IMR-90 (cell line): ENCODE measurements at regions not wholly inside any gene's neighbourhood (a gene's known extent, or its start where the extent isn't known, plus 50 kb on each side); places are given as distances from the start of the nearest gene placed in this dataset.
A peak's percentile ranks its signal among the peaks of the same experiment; 100 is the strongest.

Experiments used
- ATAC-seq: fragments of 200-7000 bp; cut with Tn5 transposase; 2 replicates; pipeline ENCODE4 v1.9.1; 2020; ENCODE audit warnings: low read depth, mild to moderate bottlenecking, moderate library complexity
- BruUV-seq: library from RNA; stranded (reverse); fragments of 400-500 nt; replicated peaks from 2 replicates; lab custom pipeline; 2021; lab: Mats Ljungman, UMichigan
- CTCF ChIA-PET: fragments of 300-600 bp; formaldehyde crosslinking; extraction: SDS; loops from one replicate; lab custom pipeline; 2021; ENCODE audit warnings: antibody characterized with exemption; lab: Yijun Ruan, JAX
- POLR2A ChIA-PET: fragments of 300-600 bp; sonication (Branson Sonifier 250); formaldehyde crosslinking; loops from one replicate; lab custom pipeline; 2022; ENCODE audit warnings: antibody characterized with exemption; ENCODE audit not compliant: unreplicated experiment; lab: Charles Lee
- DNase-seq: peaks from one replicate; pipeline ENCODE4 v3.0.0; 2013
- H2AFZ ChIP-seq: replicated peaks from 2 replicates; pipeline ENCODE3; 2013; ENCODE audit warnings: low read length, mild to moderate bottlenecking; ENCODE audit not compliant: poor library complexity
- H2AK5ac ChIP-seq: 2 replicates; pipeline ENCODE4 v1.6.1; 2013; ENCODE audit warnings: low read depth, low read length, inconsistent platforms
- H2AK9ac ChIP-seq: replicated peaks from 2 replicates; pipeline ENCODE3; 2013; ENCODE audit warnings: mild to moderate bottlenecking, low read depth, low read length, moderate library complexity; ENCODE audit not compliant: poor library complexity
- H2BK120ac ChIP-seq: 2 replicates; pipeline ENCODE4 v1.6.1; 2013; ENCODE audit warnings: low read depth, low read length, inconsistent platforms
- H2BK15ac ChIP-seq: 3 replicates; pipeline ENCODE4 v1.6.1; 2013; ENCODE audit warnings: low read depth, low read length, inconsistent platforms
- H2BK20ac ChIP-seq: 2 replicates; pipeline ENCODE4 v1.6.1; 2013; ENCODE audit warnings: low read depth, mild to moderate bottlenecking, inconsistent platforms, low read length, moderate library complexity
- H2BK5ac ChIP-seq: 2 replicates; pipeline ENCODE4 v1.6.1; 2013; ENCODE audit warnings: mild to moderate bottlenecking, low read depth, low read length, inconsistent platforms; ENCODE audit not compliant: poor library complexity, severe bottlenecking
- H3K14ac ChIP-seq: replicated peaks from 2 replicates; pipeline ENCODE4 v1.6.1; 2013; ENCODE audit warnings: low read depth, low read length, inconsistent platforms
- H3K18ac ChIP-seq: 2 replicates; pipeline ENCODE4 v1.6.1; 2013; ENCODE audit warnings: low read depth, low read length, control low read depth
- H3K23ac ChIP-seq: 2 replicates; pipeline ENCODE4 v1.6.1; 2013; ENCODE audit warnings: low read depth, low read length, inconsistent platforms
- H3K27ac ChIP-seq: 2 replicates; pipeline ENCODE4 v1.5.1; 2013; ENCODE audit warnings: mild to moderate bottlenecking, control low read depth, low read length; ENCODE audit not compliant: insufficient read depth
- H3K27me3 ChIP-seq: 2 replicates; pipeline ENCODE4 v1.6.1; 2013; ENCODE audit warnings: low read length; ENCODE audit not compliant: control insufficient read depth, insufficient read depth
- H3K36me3 ChIP-seq: 2 replicates; pipeline ENCODE4 v1.6.1; 2013; ENCODE audit warnings: low read length, mixed read lengths; ENCODE audit not compliant: control insufficient read depth, insufficient read depth
- H3K4ac ChIP-seq: 2 replicates; pipeline ENCODE4 v1.6.1; 2013; ENCODE audit warnings: low read depth, low read length, inconsistent platforms
- H3K4me1 ChIP-seq: 2 replicates; pipeline ENCODE4 v1.6.1; 2013; ENCODE audit warnings: low read length, mixed read lengths; ENCODE audit not compliant: control insufficient read depth, insufficient read depth
- H3K4me2 ChIP-seq: 2 replicates; pipeline ENCODE4 v1.6.1; 2013; ENCODE audit warnings: low read depth, mild to moderate bottlenecking, control low read depth, low read length, moderate library complexity
- H3K4me3 ChIP-seq: 2 replicates; pipeline ENCODE4 v1.5.1; 2013; ENCODE audit warnings: low read depth, mild to moderate bottlenecking, control low read depth, low read length, moderate library complexity; ENCODE audit not compliant: insufficient read depth
- H3K56ac ChIP-seq: 2 replicates; pipeline ENCODE4 v1.6.1; 2013; ENCODE audit warnings: low read length, inconsistent platforms; ENCODE audit not compliant: insufficient read depth; ENCODE audit errors: extremely low read depth
- H3K79me1 ChIP-seq, 2 experiments: 2 replicates each; pipeline ENCODE4 v1.6.1; 2013; ENCODE audit warnings: low read length in 2 of 2, inconsistent platforms in 1 of 2, low read depth in 1 of 2
- H3K9ac ChIP-seq: 2 replicates; pipeline ENCODE4 v1.6.1; 2013; ENCODE audit warnings: low read depth, low read length, control low read depth
- H3K9me1 ChIP-seq: 2 replicates; pipeline ENCODE4 v1.6.1; 2013; ENCODE audit warnings: low read length, inconsistent platforms; ENCODE audit not compliant: insufficient read depth
- H3K9me3 ChIP-seq: 2 replicates; pipeline ENCODE4 v1.6.1; 2013; ENCODE audit warnings: low read length; ENCODE audit not compliant: control insufficient read depth, insufficient read depth
- H4K20me1 ChIP-seq: 2 replicates; pipeline ENCODE4 v1.6.1; 2013; ENCODE audit warnings: low read length, inconsistent platforms; ENCODE audit not compliant: insufficient read depth
- H4K5ac ChIP-seq: 2 replicates; pipeline ENCODE4 v1.6.1; 2013; ENCODE audit warnings: mild to moderate bottlenecking, low read depth, low read length, control low read depth
- H4K8ac ChIP-seq, 2 experiments: 2 replicates each; pipeline ENCODE4 v1.6.1; 2013; ENCODE audit warnings: low read depth in 2 of 2, low read length in 2 of 2, control low read depth in 1 of 2, inconsistent platforms in 1 of 2
- H4K91ac ChIP-seq: 2 replicates; pipeline ENCODE4 v1.6.1; 2013; ENCODE audit warnings: low read depth, low read length, inconsistent platforms; ENCODE audit not compliant: insufficient read depth
- BHLHE40 ChIP-seq: fragments of 150-350 bp; IDR thresholded peaks from 2 replicates; pipeline ENCODE4 v1.6.1; 2016; ENCODE audit warnings: mild to moderate bottlenecking, low read depth, low read length
- CEBPB ChIP-seq: IDR thresholded peaks from 2 replicates; pipeline ENCODE4 v1.6.1; 2012; ENCODE audit warnings: low read depth, low read length, improper control_type of control experiment
- FOS ChIP-seq: fragments of 150-350 bp; IDR thresholded peaks from 2 replicates; pipeline ENCODE4 v1.6.1; 2016; ENCODE audit warnings: low read depth, low read length
- USF2 ChIP-seq: fragments of 150-350 bp; IDR thresholded peaks from 2 replicates; pipeline ENCODE4 v1.6.1; 2017; ENCODE audit warnings: mild to moderate bottlenecking, antibody characterized with exemption, low read length, low read depth
- WGBS, 2 experiments: methylation state at CpG; one replicate each; pipeline versions ENCODE4 v1.1.5 to v1.1.7; 2013; ENCODE audit warnings: missing lambda C conversion rate in 2 of 2; ENCODE audit not compliant: insufficient read length in 1 of 2; ENCODE audit errors: extremely low coverage in 2 of 2; 5-methylcytosine and 5-hydroxymethylcytosine counted together
- dilution Hi-C: fragments of 300-500 bp; cut with HindIII; formaldehyde crosslinking; loops from one replicate; pipeline ENCODE4 v1.14.3; 2018; ENCODE audit warnings: low sequenced_read_pairs; ENCODE audit not compliant: unreplicated experiment
- in situ Hi-C: fragments of 300-500 bp; cut with MboI; formaldehyde crosslinking; loops from 3 replicates; pipeline ENCODE4 v1.14.3; 2019; ENCODE audit warnings: low sequenced_read_pairs, inconsistent platforms, mixed read lengths
- intact Hi-C: fragments of 100-400 bp; cut with micrococcal nuclease; formaldehyde crosslinking; loops from 2 replicates; pipeline ENCODE4 v1.10.0; 2022

DNA sequence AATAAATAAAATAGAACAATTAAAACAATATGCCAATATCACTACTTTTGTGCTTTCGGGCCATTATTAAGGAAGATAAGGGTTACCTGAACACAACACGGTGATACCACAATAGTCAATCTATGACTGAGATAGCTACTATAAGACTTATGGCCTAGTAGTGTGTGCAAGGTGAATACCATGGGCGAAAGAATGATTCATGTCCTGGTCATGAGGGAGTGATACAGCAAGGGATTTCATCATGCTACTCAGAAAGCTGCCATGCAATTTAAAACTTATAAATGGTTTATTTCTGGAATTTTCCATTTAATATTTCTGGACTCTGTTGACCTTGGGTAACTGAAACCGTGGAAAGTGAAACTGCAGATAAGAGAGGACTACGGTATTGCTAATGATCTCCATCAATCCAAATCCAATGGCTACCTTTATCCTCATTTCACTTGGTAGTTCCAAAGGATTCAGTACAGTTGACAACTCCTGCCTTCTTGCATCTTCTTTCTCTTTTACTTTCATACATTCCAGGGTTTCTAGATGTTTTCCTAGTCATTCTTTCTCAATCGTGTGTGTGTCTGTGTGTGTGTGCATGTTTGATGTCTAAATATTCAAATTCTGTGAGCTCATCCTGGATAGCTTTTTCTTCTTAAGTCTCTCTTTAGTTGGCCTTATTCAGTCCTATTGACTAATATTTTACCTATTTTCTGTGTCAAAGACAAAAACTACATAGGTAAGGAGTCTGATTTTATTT is 100.5 kb upstream of the MAGI2 start:
- H3K9me1 ChIP-seq = no peaks in the 10 kb centered on the region
- no peak overlapping the region for H3K27ac ChIP-seq
- no CpG with 5 or more reads among the region's 6 CpGs for WGBS, 2 experiments
- no peak overlapping the region for H2AK5ac ChIP-seq
- H3K9me3 ChIP-seq = no peaks in the 10 kb centered on the region
- H2BK120ac ChIP-seq = peak overlapping the region; percentile 53; the same call in 1 of the 2 replicates
- dilution Hi-C loops (no loop called here), in situ Hi-C loops (no loop called here), intact Hi-C loops (no loop called here)
- no peaks in the 10 kb centered on the region for H3K79me1 ChIP-seq
- peak; percentile 49 for ATAC-seq
- no peaks in the 10 kb centered on the region for H3K36me3 ChIP-seq
- no peak overlapping the region for H3K9ac ChIP-seq
- peak; percentile 78 for DNase-seq
- H2AFZ ChIP-seq = no peak overlapping the region
- H3K27me3 ChIP-seq = no peaks in the 10 kb centered on the region
- H3K18ac ChIP-seq = peak overlapping the region; percentile 91
- peaks cover 2% of the 10 kb centered on the region; the same call in 1 of the 2 replicates for H3K4me1 ChIP-seq
- H3K23ac ChIP-seq = 0 out of 2 replicates have a peak overlapping the region, but pooled peaks have one; percentile 26
- TF ChIP-seq USF2 = no peak
- no peak for TF ChIP-seq BHLHE40
- TF ChIP-seq CEBPB = peak; percentile 74; the same call in 1 of the 2 replicates
- peak; percentile 37; the same call in 1 of the 2 replicates for TF ChIP-seq FOS
- peak overlapping the region; percentile 19; the same call in 1 of the 3 replicates for H2BK15ac ChIP-seq
- peak overlapping the region; percentile 76; the same call in 1 of the 2 replicates for H2BK20ac ChIP-seq
- BruUV-seq = no TSS peak
- ChIA-PET CTCF (no interaction called here), POLR2A (no interaction called here)
- H2BK5ac ChIP-seq = peak overlapping the region; percentile 88
- H3K56ac ChIP-seq = no peak overlapping the region
- H4K20me1 ChIP-seq = no peaks in the 10 kb centered on the region
- H2AK9ac ChIP-seq = no peak overlapping the region
- H3K4me3 ChIP-seq = no peak overlapping the region
- peak overlapping the region; percentile 69; the same call in 1 of the 2 replicates for H3K14ac ChIP-seq
- H3K4ac ChIP-seq = no peak overlapping the region
- peak overlapping the region; percentile 57; the same call in 1 of the 2 replicates for H3K4me2 ChIP-seq
- H4K91ac ChIP-seq = no peak overlapping the region
- peak overlapping the region; percentile 22; the same call in 1 of the 2 replicates for H4K5ac ChIP-seq
- peak overlapping the region in 1 of 2 experiments; percentile 27; a peak in 1 of 4 replicates for H4K8ac ChIP-seq
